Fibroblast of villous mesenchyme (primary cell): ENCODE measurements at regions not wholly inside any gene's neighbourhood (a gene's known extent, or its start where the extent isn't known, plus 50 kb on each side); places are given as distances from the start of the nearest gene placed in this dataset.
A peak's percentile ranks its signal among the peaks of the same experiment; 100 is the strongest.

Experiments
- DNase-seq: peaks from one replicate; pipeline ENCODE4 v3.0.0-alpha.2; 2010; ENCODE audit warnings: low read depth
- H3K4me3 ChIP-seq: 2 replicates; pipeline ENCODE4 v1.5.1; 2011; ENCODE audit warnings: low read depth, mild to moderate bottlenecking, low read length
- TF ChIP-seq, protein P1 (sequence below): IDR thresholded peaks from 2 replicates; pipeline ENCODE4 v1.5.1; 2012; ENCODE audit warnings: low read depth, mild to moderate bottlenecking, low read length; ENCODE audit not compliant: insufficient read depth

GRCh38 chr16:85333337-85333736 lies 221.1 kb upstream of the CIBAR2 start:
- TF ChIP-seq, protein P1, sequence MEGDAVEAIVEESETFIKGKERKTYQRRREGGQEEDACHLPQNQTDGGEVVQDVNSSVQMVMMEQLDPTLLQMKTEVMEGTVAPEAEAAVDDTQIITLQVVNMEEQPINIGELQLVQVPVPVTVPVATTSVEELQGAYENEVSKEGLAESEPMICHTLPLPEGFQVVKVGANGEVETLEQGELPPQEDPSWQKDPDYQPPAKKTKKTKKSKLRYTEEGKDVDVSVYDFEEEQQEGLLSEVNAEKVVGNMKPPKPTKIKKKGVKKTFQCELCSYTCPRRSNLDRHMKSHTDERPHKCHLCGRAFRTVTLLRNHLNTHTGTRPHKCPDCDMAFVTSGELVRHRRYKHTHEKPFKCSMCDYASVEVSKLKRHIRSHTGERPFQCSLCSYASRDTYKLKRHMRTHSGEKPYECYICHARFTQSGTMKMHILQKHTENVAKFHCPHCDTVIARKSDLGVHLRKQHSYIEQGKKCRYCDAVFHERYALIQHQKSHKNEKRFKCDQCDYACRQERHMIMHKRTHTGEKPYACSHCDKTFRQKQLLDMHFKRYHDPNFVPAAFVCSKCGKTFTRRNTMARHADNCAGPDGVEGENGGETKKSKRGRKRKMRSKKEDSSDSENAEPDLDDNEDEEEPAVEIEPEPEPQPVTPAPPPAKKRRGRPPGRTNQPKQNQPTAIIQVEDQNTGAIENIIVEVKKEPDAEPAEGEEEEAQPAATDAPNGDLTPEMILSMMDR, result no peak
- no peak overlapping the region for H3K4me3 ChIP-seq
- no peak for DNase-seq

- TF ChIP-seq, protein P1, result no peak
- no peak for DNase-seq
These were observed 221.7 kb upstream of the CIBAR2 start for GRCh38 chr16:85333744-85334640.

GRCh38 chr16:85334718-85335583 lies 222.7 kb upstream of the CIBAR2 start:
- H3K4me3 ChIP-seq, result no peak overlapping the region
- DNase-seq, result peak; percentile 44
- TF ChIP-seq, protein P1, result peak; percentile 14

More at GRCh38 chr16:85333744-85334640, 221.7 kb upstream of the CIBAR2 start:
- H3K4me3 ChIP-seq, result no peak overlapping the region

DNA sequence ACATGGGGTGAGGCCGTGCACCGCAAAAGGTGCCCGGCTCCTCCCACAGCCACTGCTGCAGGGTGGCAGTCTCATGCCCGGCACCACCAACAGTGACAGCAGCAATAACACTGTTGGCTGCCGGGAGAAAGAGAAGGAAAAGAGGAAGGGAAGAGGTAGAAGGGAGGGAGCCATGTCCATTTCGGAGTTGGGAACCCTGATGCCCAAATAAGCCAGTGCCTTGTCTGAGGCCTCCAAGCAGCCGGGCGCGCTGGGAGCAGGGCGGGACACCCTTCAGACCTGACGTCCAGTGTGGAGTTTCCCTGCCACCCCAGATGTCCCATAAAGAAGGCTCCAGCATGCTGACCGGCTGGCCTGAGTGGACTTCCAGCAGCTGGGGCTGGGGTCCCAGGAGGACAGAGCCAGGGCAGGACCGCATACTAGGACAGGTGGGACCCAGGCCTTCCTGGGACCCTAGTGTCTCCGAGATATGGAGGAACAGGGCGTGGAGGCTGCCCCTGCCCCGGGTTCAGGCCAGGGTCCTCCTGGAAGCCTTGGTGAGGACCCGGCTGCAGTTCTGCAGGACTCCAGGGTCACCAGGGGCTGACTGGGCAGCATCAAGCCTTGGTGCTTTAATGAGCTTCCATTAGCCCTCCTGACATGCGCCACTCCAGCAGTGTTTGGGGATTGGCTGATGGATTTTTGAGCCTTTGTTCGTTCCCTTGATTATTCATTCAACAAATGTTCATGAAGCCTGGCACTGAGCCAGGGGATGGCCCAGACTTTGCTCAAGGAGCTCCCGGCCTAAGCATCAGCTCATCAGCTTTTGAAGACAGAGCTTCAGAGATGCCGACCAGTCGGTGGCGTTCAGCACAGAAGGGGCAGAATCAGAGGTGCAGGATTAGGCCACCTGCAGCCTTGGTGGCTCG lies 223.6 kb upstream of the CIBAR2 start:
- H3K4me3 ChIP-seq, result no peak overlapping the region
- peak; percentile 41 for DNase-seq
- TF ChIP-seq, protein P1, result no peak

DNA sequence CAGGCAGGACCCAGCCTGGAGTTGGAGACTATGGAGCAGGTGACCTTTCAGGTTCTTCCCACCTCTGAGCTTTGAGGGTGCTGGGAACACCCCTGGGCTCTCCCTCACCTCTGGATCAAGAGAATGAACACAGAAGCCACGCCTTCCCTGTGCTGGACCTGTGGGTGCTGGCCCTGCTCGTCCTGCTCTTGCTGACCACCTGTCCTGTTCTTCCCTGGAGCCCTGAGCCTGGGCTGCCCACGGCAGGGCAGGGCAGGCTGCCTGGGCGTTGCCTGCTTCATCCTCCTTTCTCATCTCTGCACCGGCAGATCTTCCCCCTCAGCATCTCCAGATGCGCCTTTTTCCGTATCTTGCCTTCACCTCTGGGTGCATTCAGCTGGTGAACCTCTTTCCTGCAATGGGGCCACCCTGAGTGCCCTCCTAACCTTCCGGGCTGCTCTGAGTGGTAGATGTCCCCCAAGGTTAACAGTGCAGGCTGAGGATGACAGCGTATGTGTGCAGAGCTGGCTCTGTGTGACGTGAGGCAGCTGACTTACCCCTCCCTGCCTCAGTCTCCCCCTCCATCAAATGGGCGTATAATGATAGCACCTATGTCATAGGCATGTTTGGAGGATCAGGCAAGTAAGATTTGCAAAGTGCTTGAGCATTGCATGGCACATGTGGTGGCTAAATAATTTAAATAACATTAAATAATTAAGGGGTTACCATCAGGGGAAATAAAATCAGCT lies 225.8 kb upstream of the CIBAR2 start:
- TF ChIP-seq, protein P1, result no peak
- no peak overlapping the region for H3K4me3 ChIP-seq
- no peak for DNase-seq
